Activated CD4-positive, alpha-beta memory T cell treated with anti-CD3 and anti-CD28 coated beads for 36 hours (primary cell): ENCODE measurements at regions not wholly inside any gene's neighbourhood (a gene's known extent, or its start where the extent isn't known, plus 50 kb on each side); places are given as distances from the start of the nearest gene placed in this dataset.

Source experiments
- CTCF ChIA-PET: fragments of 350-600 bp; sonication (Branson Sonifier 250); formaldehyde crosslinking; loops from one replicate; lab custom pipeline; 2021; ENCODE audit warnings: antibody characterized with exemption, inconsistent platforms; lab: Charles Lee
- POLR2A ChIA-PET: fragments of 350-600 bp; sonication (Branson Sonifier 250); formaldehyde crosslinking; loops from one replicate; lab custom pipeline; 2021; ENCODE audit warnings: antibody characterized with exemption; lab: Charles Lee
- DNase-seq: peaks from one replicate; pipeline ENCODE4 v3.0.0-alpha.2; 2020
- H3K27ac Mint-ChIP-seq: one replicate; pipeline ENCODE4 v1.8.0; 2021; ENCODE audit warnings: mixed read lengths
- H3K27me3 Mint-ChIP-seq: one replicate; pipeline ENCODE4 v1.8.0; 2021; ENCODE audit warnings: mixed read lengths
- H3K36me3 Mint-ChIP-seq: one replicate; pipeline ENCODE4 v1.8.0; 2021; ENCODE audit warnings: mixed read lengths
- H3K4me1 Mint-ChIP-seq: one replicate; pipeline ENCODE4 v1.8.0; 2021; ENCODE audit warnings: low read depth, mixed read lengths
- H3K4me3 Mint-ChIP-seq: one replicate; pipeline ENCODE4 v1.8.0; 2021; ENCODE audit warnings: mild to moderate bottlenecking, mixed read lengths
- H3K9me3 Mint-ChIP-seq: one replicate; pipeline ENCODE4 v1.8.0; 2021; ENCODE audit warnings: mixed read lengths
- intact Hi-C: fragments of 100-400 bp; cut with micrococcal nuclease; formaldehyde crosslinking; loops from one replicate; pipeline ENCODE4 v1.15.1; 2023

- no peaks in the 10 kb centered on the region for H3K27me3 Mint-ChIP-seq
- no peak overlapping the region for H3K27ac Mint-ChIP-seq
- ChIA-PET CTCF (interaction anchor here (0.6 kb wide), 1 partner anchor 43 kb away, joined by 3 read pairs; no protein-coding TSS in a partner anchor), POLR2A (no interaction called here)
- intact Hi-C loops = no loop called here
- no peak overlapping the region for H3K4me3 Mint-ChIP-seq
- peaks cover 6% of the 10 kb centered on the region for H3K9me3 Mint-ChIP-seq
- no peaks in the 10 kb centered on the region for H3K36me3 Mint-ChIP-seq
- H3K4me1 Mint-ChIP-seq = no peaks in the 10 kb centered on the region
- DNase-seq = no peak
Observed at GRCh38 chr11:121794671-121795141, 321.3 kb downstream of the BLID start.

- H3K4me3 Mint-ChIP-seq = no peak overlapping the region
- H3K36me3 Mint-ChIP-seq = no peaks in the 10 kb centered on the region
- DNase-seq = no peak
- no peaks in the 10 kb centered on the region for H3K9me3 Mint-ChIP-seq
- ChIA-PET POLR2A (no interaction called here), CTCF (no interaction called here)
- no peaks in the 10 kb centered on the region for H3K27me3 Mint-ChIP-seq
- H3K4me1 Mint-ChIP-seq = no peaks in the 10 kb centered on the region
- intact Hi-C loops = no loop called here
- no peak overlapping the region for H3K27ac Mint-ChIP-seq
Observed at GRCh38 chr11:121793916-121794315, 322.1 kb downstream of the BLID start.

- no peak overlapping the region for H3K27ac Mint-ChIP-seq
- CTCF ChIA-PET = no interaction called here
- intact Hi-C loops = no loop called here
- H3K4me1 Mint-ChIP-seq = no peaks in the 10 kb centered on the region
- POLR2A ChIA-PET = no interaction called here
- no peak for DNase-seq
- H3K9me3 Mint-ChIP-seq = no peaks in the 10 kb centered on the region
- H3K27me3 Mint-ChIP-seq = no peaks in the 10 kb centered on the region
- H3K4me3 Mint-ChIP-seq = no peak overlapping the region
- H3K36me3 Mint-ChIP-seq = no peaks in the 10 kb centered on the region
Observed at GRCh38 chr11:121793291-121793690, 322.7 kb downstream of the BLID start.

- CTCF ChIA-PET = no interaction called here
- no peak for DNase-seq
- POLR2A ChIA-PET = no interaction called here
- H3K4me1 Mint-ChIP-seq = no peaks in the 10 kb centered on the region
- H3K4me3 Mint-ChIP-seq = no peak overlapping the region
- H3K9me3 Mint-ChIP-seq = no peaks in the 10 kb centered on the region
- no peak overlapping the region for H3K27ac Mint-ChIP-seq
- H3K27me3 Mint-ChIP-seq = no peaks in the 10 kb centered on the region
- intact Hi-C loops = no loop called here
- H3K36me3 Mint-ChIP-seq = no peaks in the 10 kb centered on the region
Observed at GRCh38 chr11:121792185-121792584, 323.8 kb downstream of the BLID start.

GRCh38 chr11:121790430-121790829 lies 325.6 kb downstream of the BLID start:
- Mint-ChIP-seq H3K4me1 (no peaks in the 10 kb centered on the region), H3K36me3 (peaks cover 3% of the 10 kb centered on the region), H3K27me3 (peaks cover 2% of the 10 kb centered on the region), H3K9me3 (peaks cover 6% of the 10 kb centered on the region), H3K4me3 (no peak overlapping the region), H3K27ac (no peak overlapping the region)
- ChIA-PET CTCF (no interaction called here), POLR2A (no interaction called here)
- intact Hi-C loops = no loop called here
- no peak for DNase-seq

GRCh38 chr11:121780971-121781370 lies 328.2 kb upstream of the SORL1-AS1 start:
- Mint-ChIP-seq H3K27me3 (no peaks in the 10 kb centered on the region), H3K9me3 (peaks cover 8% of the 10 kb centered on the region)
- intact Hi-C loops = no loop called here

GRCh38 chr11:121777056-121777455 lies 324.3 kb upstream of the SORL1-AS1 start:
- no peak overlapping the region for H3K27ac Mint-ChIP-seq
- no peak for DNase-seq
- no peaks in the 10 kb centered on the region for H3K36me3 Mint-ChIP-seq
- ChIA-PET CTCF (no interaction called here), POLR2A (no interaction called here)
- H3K9me3 Mint-ChIP-seq = peaks cover 5% of the 10 kb centered on the region
- H3K4me1 Mint-ChIP-seq = no peaks in the 10 kb centered on the region
- no peak overlapping the region for H3K4me3 Mint-ChIP-seq
- intact Hi-C loops = no loop called here
- H3K27me3 Mint-ChIP-seq = no peaks in the 10 kb centered on the region

More at GRCh38 chr11:121780971-121781370, 328.2 kb upstream of the SORL1-AS1 start:
- Mint-ChIP-seq H3K4me1 (no peaks in the 10 kb centered on the region), H3K36me3 (no peaks in the 10 kb centered on the region), H3K4me3 (no peak overlapping the region), H3K27ac (no peak overlapping the region)
- no peak for DNase-seq
- ChIA-PET CTCF (no interaction called here), POLR2A (no interaction called here)

GRCh38 chr11:121775276-121775675 lies 322.5 kb upstream of the SORL1-AS1 start:
- no peaks in the 10 kb centered on the region for H3K9me3 Mint-ChIP-seq
- H3K27me3 Mint-ChIP-seq = no peaks in the 10 kb centered on the region
- DNase-seq = no peak
- no peak overlapping the region for H3K27ac Mint-ChIP-seq
- H3K4me1 Mint-ChIP-seq = no peaks in the 10 kb centered on the region
- intact Hi-C loops = no loop called here
- ChIA-PET POLR2A (no interaction called here), CTCF (no interaction called here)
- no peak overlapping the region for H3K4me3 Mint-ChIP-seq
- no peaks in the 10 kb centered on the region for H3K36me3 Mint-ChIP-seq

- Mint-ChIP-seq H3K4me1 (no peaks in the 10 kb centered on the region), H3K36me3 (no peaks in the 10 kb centered on the region), H3K27me3 (no peaks in the 10 kb centered on the region), H3K4me3 (no peak overlapping the region), H3K27ac (no peak overlapping the region), H3K9me3 (no peaks in the 10 kb centered on the region)
- intact Hi-C loops = no loop called here
- CTCF ChIA-PET = no interaction called here
- POLR2A ChIA-PET = no interaction called here
- no peak for DNase-seq
Observed at GRCh38 chr11:121773076-121773475, 320.3 kb upstream of the SORL1-AS1 start.

GRCh38 chr11:121770939-121771595 lies 318.3 kb upstream of the SORL1-AS1 start:
- Mint-ChIP-seq H3K36me3 (no peaks in the 10 kb centered on the region), H3K4me1 (no peaks in the 10 kb centered on the region), H3K27me3 (no peaks in the 10 kb centered on the region), H3K4me3 (no peak overlapping the region), H3K9me3 (no peaks in the 10 kb centered on the region), H3K27ac (no peak overlapping the region)
- intact Hi-C loops = no loop called here
- DNase-seq = no peak
- ChIA-PET CTCF (no interaction called here), POLR2A (no interaction called here)

GRCh38 chr11:121769191-121769590 lies 316.4 kb upstream of the SORL1-AS1 start:
- Mint-ChIP-seq H3K27me3 (no peaks in the 10 kb centered on the region), H3K4me1 (no peaks in the 10 kb centered on the region), H3K4me3 (no peak overlapping the region), H3K27ac (no peak overlapping the region), H3K36me3 (no peaks in the 10 kb centered on the region), H3K9me3 (no peaks in the 10 kb centered on the region)
- POLR2A ChIA-PET = no interaction called here
- intact Hi-C loops = loop anchor here (5.0 kb wide), 1 partner anchor 112 kb away; no protein-coding TSS in a partner anchor
- no peak for DNase-seq
- CTCF ChIA-PET = no interaction called here

- Mint-ChIP-seq H3K4me3 (no peak overlapping the region), H3K36me3 (no peaks in the 10 kb centered on the region), H3K27ac (no peak overlapping the region), H3K4me1 (no peaks in the 10 kb centered on the region), H3K27me3 (no peaks in the 10 kb centered on the region), H3K9me3 (no peaks in the 10 kb centered on the region)
- POLR2A ChIA-PET = no interaction called here
- intact Hi-C loops = loop anchor here (5.0 kb wide), 1 partner anchor 110 kb away; no protein-coding TSS in a partner anchor
- DNase-seq = no peak
- CTCF ChIA-PET = no interaction called here
Observed at GRCh38 chr11:121767433-121767832, 314.7 kb upstream of the SORL1-AS1 start.

GRCh38 chr11:121766991-121767390 lies 314.2 kb upstream of the SORL1-AS1 start:
- Mint-ChIP-seq H3K9me3 (no peaks in the 10 kb centered on the region), H3K4me3 (no peak overlapping the region), H3K36me3 (no peaks in the 10 kb centered on the region), H3K27me3 (no peaks in the 10 kb centered on the region), H3K27ac (no peak overlapping the region), H3K4me1 (no peaks in the 10 kb centered on the region)
- POLR2A ChIA-PET = no interaction called here
- intact Hi-C loops = loop anchor here (5.0 kb wide), 1 partner anchor 110 kb away; no protein-coding TSS in a partner anchor
- CTCF ChIA-PET = no interaction called here
- no peak for DNase-seq
